ENCODE measurements at regions not wholly inside any gene's neighbourhood (a gene's known extent, or its start where the extent isn't known, plus 50 kb on each side); places are given as distances from the start of the nearest gene placed in this dataset.

GRCh38 chrX:9342561-9343051, 122.3 kb upstream of the TBL1X start (continued):
- TF ChIP-seq, protein P1, sequence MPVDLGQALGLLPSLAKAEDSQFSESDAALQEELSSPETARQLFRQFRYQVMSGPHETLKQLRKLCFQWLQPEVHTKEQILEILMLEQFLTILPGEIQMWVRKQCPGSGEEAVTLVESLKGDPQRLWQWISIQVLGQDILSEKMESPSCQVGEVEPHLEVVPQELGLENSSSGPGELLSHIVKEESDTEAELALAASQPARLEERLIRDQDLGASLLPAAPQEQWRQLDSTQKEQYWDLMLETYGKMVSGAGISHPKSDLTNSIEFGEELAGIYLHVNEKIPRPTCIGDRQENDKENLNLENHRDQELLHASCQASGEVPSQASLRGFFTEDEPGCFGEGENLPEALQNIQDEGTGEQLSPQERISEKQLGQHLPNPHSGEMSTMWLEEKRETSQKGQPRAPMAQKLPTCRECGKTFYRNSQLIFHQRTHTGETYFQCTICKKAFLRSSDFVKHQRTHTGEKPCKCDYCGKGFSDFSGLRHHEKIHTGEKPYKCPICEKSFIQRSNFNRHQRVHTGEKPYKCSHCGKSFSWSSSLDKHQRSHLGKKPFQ (tag by site-specific recombination; IDR thresholded peaks at IDR 0.05): no peak
- TF ChIP-seq ZNF449 (tag by site-specific recombination; IDR thresholded peaks at IDR 0.05) (no peak), ZNF404 (tag by site-specific recombination; IDR thresholded peaks at IDR 0.05) (no peak), ZNF530 (tag by site-specific recombination; IDR thresholded peaks at IDR 0.05; ENCODE audit: low read depth) (no peak)

DNA sequence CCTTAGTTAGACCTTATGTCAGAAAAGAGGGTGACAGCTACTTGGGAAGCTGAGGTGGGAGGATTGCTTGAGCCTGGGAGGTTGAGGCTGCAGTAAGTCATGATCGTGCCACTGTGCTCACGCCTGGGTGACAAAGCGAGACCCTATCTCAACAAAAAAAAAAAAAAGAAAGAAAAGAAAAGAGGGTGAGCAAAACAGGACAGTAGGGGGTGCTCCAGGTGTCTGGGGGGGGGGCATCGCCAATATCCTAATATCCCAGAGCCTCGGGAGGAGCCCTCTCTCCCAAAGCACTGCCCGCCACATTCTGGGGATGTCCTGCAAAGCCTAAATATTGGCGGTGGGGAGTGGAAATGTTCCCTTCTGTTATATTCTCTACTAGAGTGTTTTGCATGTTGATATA, 120.9 kb upstream of the TBL1X start:
- POLR2A ChIA-PET: no interaction called here
- TF ChIP-seq ZNF510 (tag by site-specific recombination; IDR thresholded peaks at IDR 0.05; ENCODE audit: insufficient replicate concordance) (no peak), ZNF785 (tag by site-specific recombination; IDR thresholded peaks at IDR 0.05) (no peak), ZNF274 (IDR thresholded peaks at IDR 0.05; ENCODE audit: low read length) (no peak), ZNF274 (tag by site-specific recombination; IDR thresholded peaks at IDR 0.05; ENCODE audit: borderline replicate concordance) (no peak), ZNF2 (tag by site-specific recombination; IDR thresholded peaks at IDR 0.05) (no peak), ZNF776 (tag by site-specific recombination; IDR thresholded peaks at IDR 0.05; ENCODE audit: borderline replicate concordance) (no peak), ZNF843 (tag by site-specific recombination; IDR thresholded peaks at IDR 0.05) (no peak), ZNF423 (tag by site-specific recombination; IDR thresholded peaks at IDR 0.05) (no peak), ZNF610 (tag by site-specific recombination; IDR thresholded peaks at IDR 0.05; ENCODE audit: borderline replicate concordance) (no peak), ZFHX2 (tag by site-specific recombination; conservative IDR thresholded peaks at IDR 0.05) (no peak), HOXD13 (CRISPR knock-in tag; IDR thresholded peaks at IDR 0.05; ENCODE audit: borderline replicate concordance) (no peak)
- TF ChIP-seq, protein P2, sequence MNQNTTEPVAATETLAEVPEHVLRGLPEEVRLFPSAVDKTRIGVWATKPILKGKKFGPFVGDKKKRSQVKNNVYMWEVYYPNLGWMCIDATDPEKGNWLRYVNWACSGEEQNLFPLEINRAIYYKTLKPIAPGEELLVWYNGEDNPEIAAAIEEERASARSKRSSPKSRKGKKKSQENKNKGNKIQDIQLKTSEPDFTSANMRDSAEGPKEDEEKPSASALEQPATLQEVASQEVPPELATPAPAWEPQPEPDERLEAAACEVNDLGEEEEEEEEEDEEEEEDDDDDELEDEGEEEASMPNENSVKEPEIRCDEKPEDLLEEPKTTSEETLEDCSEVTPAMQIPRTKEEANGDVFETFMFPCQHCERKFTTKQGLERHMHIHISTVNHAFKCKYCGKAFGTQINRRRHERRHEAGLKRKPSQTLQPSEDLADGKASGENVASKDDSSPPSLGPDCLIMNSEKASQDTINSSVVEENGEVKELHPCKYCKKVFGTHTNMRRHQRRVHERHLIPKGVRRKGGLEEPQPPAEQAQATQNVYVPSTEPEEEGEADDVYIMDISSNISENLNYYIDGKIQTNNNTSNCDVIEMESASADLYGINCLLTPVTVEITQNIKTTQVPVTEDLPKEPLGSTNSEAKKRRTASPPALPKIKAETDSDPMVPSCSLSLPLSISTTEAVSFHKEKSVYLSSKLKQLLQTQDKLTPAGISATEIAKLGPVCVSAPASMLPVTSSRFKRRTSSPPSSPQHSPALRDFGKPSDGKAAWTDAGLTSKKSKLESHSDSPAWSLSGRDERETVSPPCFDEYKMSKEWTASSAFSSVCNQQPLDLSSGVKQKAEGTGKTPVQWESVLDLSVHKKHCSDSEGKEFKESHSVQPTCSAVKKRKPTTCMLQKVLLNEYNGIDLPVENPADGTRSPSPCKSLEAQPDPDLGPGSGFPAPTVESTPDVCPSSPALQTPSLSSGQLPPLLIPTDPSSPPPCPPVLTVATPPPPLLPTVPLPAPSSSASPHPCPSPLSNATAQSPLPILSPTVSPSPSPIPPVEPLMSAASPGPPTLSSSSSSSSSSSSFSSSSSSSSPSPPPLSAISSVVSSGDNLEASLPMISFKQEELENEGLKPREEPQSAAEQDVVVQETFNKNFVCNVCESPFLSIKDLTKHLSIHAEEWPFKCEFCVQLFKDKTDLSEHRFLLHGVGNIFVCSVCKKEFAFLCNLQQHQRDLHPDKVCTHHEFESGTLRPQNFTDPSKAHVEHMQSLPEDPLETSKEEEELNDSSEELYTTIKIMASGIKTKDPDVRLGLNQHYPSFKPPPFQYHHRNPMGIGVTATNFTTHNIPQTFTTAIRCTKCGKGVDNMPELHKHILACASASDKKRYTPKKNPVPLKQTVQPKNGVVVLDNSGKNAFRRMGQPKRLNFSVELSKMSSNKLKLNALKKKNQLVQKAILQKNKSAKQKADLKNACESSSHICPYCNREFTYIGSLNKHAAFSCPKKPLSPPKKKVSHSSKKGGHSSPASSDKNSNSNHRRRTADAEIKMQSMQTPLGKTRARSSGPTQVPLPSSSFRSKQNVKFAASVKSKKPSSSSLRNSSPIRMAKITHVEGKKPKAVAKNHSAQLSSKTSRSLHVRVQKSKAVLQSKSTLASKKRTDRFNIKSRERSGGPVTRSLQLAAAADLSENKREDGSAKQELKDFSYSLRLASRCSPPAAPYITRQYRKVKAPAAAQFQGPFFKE (tag by site-specific recombination; IDR thresholded peaks at IDR 0.05; ENCODE audit: borderline replicate concordance): no peak
- TF ChIP-seq, protein P3, sequence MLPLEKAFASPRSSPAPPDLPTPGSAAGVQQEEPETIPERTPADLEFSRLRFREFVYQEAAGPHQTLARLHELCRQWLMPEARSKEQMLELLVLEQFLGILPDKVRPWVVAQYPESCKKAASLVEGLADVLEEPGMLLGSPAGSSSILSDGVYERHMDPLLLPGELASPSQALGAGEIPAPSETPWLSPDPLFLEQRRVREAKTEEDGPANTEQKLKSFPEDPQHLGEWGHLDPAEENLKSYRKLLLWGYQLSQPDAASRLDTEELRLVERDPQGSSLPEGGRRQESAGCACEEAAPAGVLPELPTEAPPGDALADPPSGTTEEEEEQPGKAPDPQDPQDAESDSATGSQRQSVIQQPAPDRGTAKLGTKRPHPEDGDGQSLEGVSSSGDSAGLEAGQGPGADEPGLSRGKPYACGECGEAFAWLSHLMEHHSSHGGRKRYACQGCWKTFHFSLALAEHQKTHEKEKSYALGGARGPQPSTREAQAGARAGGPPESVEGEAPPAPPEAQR (tag by site-specific recombination; IDR thresholded peaks at IDR 0.05): no peak
- Histone ChIP-seq H3K9me3 (ENCODE audit: control insufficient read depth, insufficient read depth, low read depth, low read length) (no peaks in the 10 kb centered on the region), H3K4me1 (ENCODE audit: control insufficient read depth, insufficient read depth, low read length) (no peaks in the 10 kb centered on the region), H3K36me3 (ENCODE audit: control insufficient read depth in 2 of 2, insufficient read depth in 1 of 2, low read length in 2 of 2) (no peaks in the 10 kb centered on the region), H3K4me3 (ENCODE audit: low read depth, low read length) (no peak overlapping the region), H3K27ac (ENCODE audit: extremely low read depth, low read depth, low read length) (no peak overlapping the region)
- CTCF ChIA-PET: no interaction called here
